Panc1 (cell line): ENCODE measurements at regions not wholly inside any gene's neighbourhood (a gene's known extent, or its start where the extent isn't known, plus 50 kb on each side); places are given as distances from the start of the nearest gene placed in this dataset.

Experiments
- ATAC-seq: fragments of 200-7000 bp; cut with Tn5 transposase; 2 replicates; pipeline ENCODE4 v1.9.1; 2020; ENCODE audit warnings: mild to moderate bottlenecking, moderate library complexity
- BruUV-seq: library from RNA; stranded (reverse); fragments of 400-500 nt; replicated peaks from 2 replicates; lab custom pipeline; 2021; lab: Mats Ljungman, UMichigan
- CTCF ChIA-PET: fragments of 300-600 bp; sonication (Branson Sonifier 250); formaldehyde crosslinking; loops from one replicate; lab custom pipeline; 2022; ENCODE audit warnings: antibody characterized with exemption; lab: Charles Lee
- POLR2A ChIA-PET: fragments of 300-600 bp; sonication (Branson Sonifier 250); formaldehyde crosslinking; loops from one replicate; lab custom pipeline; 2022; ENCODE audit warnings: antibody characterized with exemption; lab: Charles Lee
- DNase-seq: peaks from one replicate; pipeline ENCODE4 v3.0.0-alpha.2; 2010; ENCODE audit warnings: low read depth, low spot score
- H3K27ac ChIP-seq: 2 replicates; pipeline ENCODE4 v1.5.1; 2011; ENCODE audit warnings: mild to moderate bottlenecking, low read length, inconsistent platforms
- H3K27me3 ChIP-seq: fragments of 200-500 bp; sonication (Bioruptor generic); 2 replicates; pipeline ENCODE4 v1.6.0; 2014; ENCODE audit warnings: low read length, inconsistent platforms; ENCODE audit not compliant: control insufficient read depth, insufficient read depth
- H3K36me3 ChIP-seq: fragments of 200-500 bp; sonication (Bioruptor generic); 2 replicates; pipeline ENCODE4 v1.5.1; 2014; ENCODE audit warnings: inconsistent platforms, mild to moderate bottlenecking, low read length, moderate library complexity; ENCODE audit not compliant: control insufficient read depth, insufficient read depth
- H3K4me1 ChIP-seq: 2 replicates; pipeline ENCODE4 v1.5.1; 2011; ENCODE audit warnings: inconsistent platforms, mild to moderate bottlenecking, low read length, moderate library complexity; ENCODE audit not compliant: control insufficient read depth, insufficient read depth
- H3K4me3 ChIP-seq, 2 experiments: 2 replicates each; pipeline ENCODE4 v1.5.1; 2011 to 2012; ENCODE audit warnings: low read depth in 2 of 2, low read length in 2 of 2, mild to moderate bottlenecking in 2 of 2, inconsistent platforms in 1 of 2, moderate library complexity in 1 of 2
- H3K9me3 ChIP-seq: fragments of 200-500 bp; sonication (Bioruptor generic); 2 replicates; pipeline ENCODE4 v1.5.1; 2014; ENCODE audit warnings: low read depth, mild to moderate bottlenecking, inconsistent platforms, low read length, moderate library complexity; ENCODE audit not compliant: control insufficient read depth, insufficient read depth
- CTCF ChIP-seq: fragments of 450-650 bp; IDR thresholded peaks from 2 replicates; pipeline ENCODE4 v1.5.1; 2017; ENCODE audit warnings: mild to moderate bottlenecking
- POLR2AphosphoS5 ChIP-seq: IDR thresholded peaks from 2 replicates; pipeline ENCODE4 v1.6.1; 2012; ENCODE audit warnings: mild to moderate bottlenecking, low read depth, low read length, moderate library complexity
- REST ChIP-seq, 2 experiments: IDR thresholded peaks; 2 replicates each; pipeline ENCODE4 v1.6.1; 2011 to 2012; ENCODE audit warnings: low read depth in 2 of 2, control low read depth in 1 of 2, low read length in 1 of 2, mild to moderate bottlenecking in 1 of 2, moderate library complexity in 1 of 2; ENCODE audit not compliant: insufficient read depth in 1 of 2
- SIN3A ChIP-seq: IDR thresholded peaks from 2 replicates; pipeline ENCODE4 v1.6.1; 2012; ENCODE audit warnings: low read depth, mild to moderate bottlenecking, low read length, moderate library complexity, borderline replicate concordance; ENCODE audit not compliant: insufficient read depth
- TCF7L2 ChIP-seq: IDR thresholded peaks from 2 replicates; pipeline ENCODE4 v1.6.1; 2011; ENCODE audit warnings: mild to moderate bottlenecking, low read depth, low read length, inconsistent platforms
- in situ Hi-C: cut with HindIII; loops from 2 replicates; pipeline ENCODE4 v1.10.0; 2016; ENCODE audit warnings: low sequenced_read_pairs, low pct_unique_long_range_greater_than_20kb
- intact Hi-C: fragments of 100-400 bp; cut with micrococcal nuclease; formaldehyde crosslinking; loops from one replicate; pipeline ENCODE4 v1.10.0; 2022; ENCODE audit not compliant: unreplicated experiment

GRCh38 chr1:186763107-186763506, 65.6 kb upstream of the PLA2G4A start:
- Histone ChIP-seq H3K4me3 (no peak overlapping the region), H3K36me3 (no peaks in the 10 kb centered on the region), H3K9me3 (no peaks in the 10 kb centered on the region), H3K27me3 (no peaks in the 10 kb centered on the region), H3K27ac (no peak overlapping the region), H3K4me1 (no peaks in the 10 kb centered on the region)
- TF ChIP-seq POLR2AphosphoS5 = no peak
- TF ChIP-seq TCF7L2 = no peak
- no peak for TF ChIP-seq REST (IDR thresholded peaks at IDR 0.05; ENCODE audit: insufficient read depth in 1 of 2, low read depth in 2 of 2, low read length in 1 of 2)
- no peak for TF ChIP-seq CTCF
- CTCF ChIA-PET = no interaction called here
- ATAC-seq (no peak), DNase-seq (no peak)
- BruUV-seq = no TSS peak
- POLR2A ChIA-PET = no interaction called here
- in situ Hi-C loops (no loop called here), intact Hi-C loops (no loop called here)

- no peaks in the 10 kb centered on the region for H3K4me1 ChIP-seq
- TF ChIP-seq POLR2AphosphoS5 = no peak
- TF ChIP-seq CTCF = no peak
- in situ Hi-C loops (no loop called here), intact Hi-C loops (no loop called here)
- no peaks in the 10 kb centered on the region for H3K36me3 ChIP-seq
- CTCF ChIA-PET = no interaction called here
- POLR2A ChIA-PET = no interaction called here
- no peak overlapping the region for H3K27ac ChIP-seq
- H3K4me3 ChIP-seq = no peak overlapping the region
- no peak for ATAC-seq
- DNase-seq = no peak
- BruUV-seq = no TSS peak
- H3K27me3 ChIP-seq = no peaks in the 10 kb centered on the region
- no peaks in the 10 kb centered on the region for H3K9me3 ChIP-seq
Observed at GRCh38 chr1:186762653-186763052, 66.1 kb upstream of the PLA2G4A start.

GRCh38 chr1:186761358-186761757, 67.4 kb upstream of the PLA2G4A start:
- TF ChIP-seq CTCF (no peak), POLR2AphosphoS5 (no peak), SIN3A (no peak), TCF7L2 (no peak), REST (IDR thresholded peaks at IDR 0.05; ENCODE audit: insufficient read depth in 1 of 2, low read depth in 2 of 2, low read length in 1 of 2) (no peak)
- POLR2A ChIA-PET = no interaction called here
- ATAC-seq = no peak

More at GRCh38 chr1:186761358-186761757, 67.4 kb upstream of the PLA2G4A start:
- no peak overlapping the region for H3K27ac ChIP-seq
- BruUV-seq = no TSS peak
- no peaks in the 10 kb centered on the region for H3K27me3 ChIP-seq
- intact Hi-C loops (no loop called here), in situ Hi-C loops (no loop called here)
- no peak overlapping the region for H3K4me3 ChIP-seq
- no peaks in the 10 kb centered on the region for H3K36me3 ChIP-seq
- no peak for DNase-seq
- no peaks in the 10 kb centered on the region for H3K9me3 ChIP-seq
- no peaks in the 10 kb centered on the region for H3K4me1 ChIP-seq
- CTCF ChIA-PET = no interaction called here
